HG02943 (cell line): ENCODE measurements at regions not wholly inside any gene's neighbourhood (a gene's known extent, or its start where the extent isn't known, plus 50 kb on each side); places are given as distances from the start of the nearest gene placed in this dataset.
"Not testable (repeated sequence)": the region's sequence is repeated elsewhere in the genome, so short reads cannot be mapped to it uniquely, and the experiment has no call there.

Experiments used
- ATAC-seq: cut with Tn5 transposase; IDR thresholded peaks from one replicate; pipeline ENCODE4 v1.9.1; 2021; ENCODE audit warnings: mild to moderate bottlenecking, low read depth, moderate library complexity; ENCODE audit not compliant: unreplicated experiment

DNA sequence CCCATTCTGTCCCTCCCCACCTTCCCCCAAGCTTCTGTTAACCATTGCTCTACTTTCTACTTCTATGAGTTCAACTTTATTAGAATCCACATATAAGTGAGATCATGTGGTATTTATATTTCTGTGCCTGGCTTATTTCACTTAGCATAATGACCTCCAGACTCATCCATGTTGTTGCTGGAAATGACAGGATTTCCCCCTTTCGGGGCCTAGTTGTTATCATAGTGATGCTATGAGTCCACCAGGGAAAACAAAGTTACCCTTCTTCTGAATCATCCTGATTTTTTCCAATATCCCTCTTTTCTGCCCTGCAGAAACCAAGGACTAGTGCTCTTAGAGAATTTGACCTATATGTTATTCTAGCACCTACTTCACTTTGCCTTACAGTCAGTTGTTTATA lies 53.2 kb upstream of the TERB2 start:
- ATAC-seq = not testable (repeated sequence)

DNA sequence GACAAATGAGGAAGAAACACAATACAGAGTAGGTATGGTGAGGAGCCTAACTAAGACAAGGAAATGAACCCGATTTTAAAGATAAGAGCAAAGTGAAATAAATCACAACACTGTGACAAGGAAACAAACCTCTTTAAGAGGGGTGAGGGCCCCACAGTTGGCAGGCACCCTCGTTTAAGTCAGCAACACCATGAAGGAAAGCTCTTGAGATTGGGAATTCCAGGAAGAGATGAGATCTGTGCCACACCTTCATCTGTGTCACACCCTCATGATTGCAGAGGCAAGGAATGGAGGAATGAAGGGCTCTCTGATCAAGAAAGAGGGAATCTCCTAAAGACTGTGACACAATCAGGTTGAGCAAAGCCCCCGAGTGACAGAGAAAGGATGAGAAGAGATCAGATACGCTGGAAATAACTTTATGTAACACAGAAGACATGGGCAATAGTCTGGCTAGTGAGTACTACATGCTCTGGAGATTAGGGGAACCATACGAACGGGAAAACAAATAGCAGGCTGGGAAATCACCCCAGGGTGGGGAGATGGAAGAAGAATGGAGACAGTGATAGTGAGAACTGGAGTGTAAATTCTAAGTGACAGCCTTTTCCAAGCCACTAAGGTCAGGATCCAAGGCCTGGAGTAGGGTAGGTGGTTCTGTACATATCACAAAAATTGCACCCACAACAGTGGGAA lies 51.7 kb upstream of the TERB2 start:
- not testable (repeated sequence) for ATAC-seq
